NCI-H146 treated with DMSO at 0.1 percent for 48 hours (cell line): ENCODE measurements at regions not wholly inside any gene's neighbourhood (a gene's known extent, or its start where the extent isn't known, plus 50 kb on each side); places are given as distances from the start of the nearest gene placed in this dataset.
"Not testable (repeated sequence)": the region's sequence is repeated elsewhere in the genome, so short reads cannot be mapped to it uniquely, and the experiment has no call there.

Source experiments
- DNase-seq: peaks from one replicate; lab custom pipeline; 2025; ENCODE audit not compliant: unreplicated experiment; lab: John Stamatoyannopoulos, UW

- no peak for DNase-seq
Measured at GRCh38 chr11:130979386-130979972, 63.2 kb upstream of the SNX19 start.

- DNase-seq, result no peak
Measured at GRCh38 chr11:130980071-130980862, 64.0 kb upstream of the SNX19 start.

DNA sequence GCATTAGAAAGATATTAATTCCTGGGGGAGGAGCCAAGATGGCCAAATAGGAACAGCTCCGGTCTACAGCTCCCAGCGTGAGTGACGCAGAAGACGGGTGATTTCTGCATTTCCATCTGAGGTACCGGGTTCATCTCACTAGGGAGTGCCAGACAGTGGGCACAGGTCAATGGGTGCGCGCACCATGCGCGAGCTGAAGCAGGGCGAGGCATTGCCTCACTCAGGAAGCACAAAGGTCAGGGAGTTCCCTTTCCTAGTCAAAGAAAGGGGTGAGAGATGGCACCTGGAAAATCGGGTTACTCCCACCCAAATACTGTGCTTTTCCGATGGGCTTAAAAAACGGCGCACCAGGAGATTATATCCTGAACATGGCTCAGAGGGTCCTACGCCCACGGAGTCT, 68.0 kb upstream of the SNX19 start:
- not testable (repeated sequence) for DNase-seq

- DNase-seq, result no peak
Measured at GRCh38 chr11:130992788-130993187, 76.5 kb upstream of the SNX19 start.

DNA sequence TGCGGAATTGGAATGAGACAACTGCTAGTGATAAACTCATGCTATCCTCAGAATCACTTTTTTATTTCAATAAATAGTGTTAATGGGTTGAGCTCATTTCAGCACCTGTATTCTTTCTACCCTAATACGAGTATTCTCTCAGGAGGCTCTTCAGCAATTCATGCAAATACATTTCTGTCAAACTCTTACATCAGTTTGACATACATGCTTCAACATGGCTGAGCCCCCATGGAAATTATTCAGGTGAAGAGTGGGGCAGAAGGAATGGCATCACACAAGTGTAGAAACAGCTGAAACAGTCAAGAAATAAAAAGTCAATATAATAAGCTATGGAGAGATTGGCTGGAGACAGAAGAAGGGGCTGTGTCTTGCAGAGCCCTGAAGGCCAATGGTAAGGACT, 77.8 kb upstream of the SNX19 start:
- DNase-seq, result no peak

GRCh38 chr11:130995266-130995665, 79.0 kb upstream of the SNX19 start:
- no peak for DNase-seq

GRCh38 chr11:130997278-130997677, 81.0 kb upstream of the SNX19 start:
- DNase-seq, result no peak

- DNase-seq, result no peak
Measured at GRCh38 chr11:130999086-130999485, 82.8 kb upstream of the SNX19 start.

DNA sequence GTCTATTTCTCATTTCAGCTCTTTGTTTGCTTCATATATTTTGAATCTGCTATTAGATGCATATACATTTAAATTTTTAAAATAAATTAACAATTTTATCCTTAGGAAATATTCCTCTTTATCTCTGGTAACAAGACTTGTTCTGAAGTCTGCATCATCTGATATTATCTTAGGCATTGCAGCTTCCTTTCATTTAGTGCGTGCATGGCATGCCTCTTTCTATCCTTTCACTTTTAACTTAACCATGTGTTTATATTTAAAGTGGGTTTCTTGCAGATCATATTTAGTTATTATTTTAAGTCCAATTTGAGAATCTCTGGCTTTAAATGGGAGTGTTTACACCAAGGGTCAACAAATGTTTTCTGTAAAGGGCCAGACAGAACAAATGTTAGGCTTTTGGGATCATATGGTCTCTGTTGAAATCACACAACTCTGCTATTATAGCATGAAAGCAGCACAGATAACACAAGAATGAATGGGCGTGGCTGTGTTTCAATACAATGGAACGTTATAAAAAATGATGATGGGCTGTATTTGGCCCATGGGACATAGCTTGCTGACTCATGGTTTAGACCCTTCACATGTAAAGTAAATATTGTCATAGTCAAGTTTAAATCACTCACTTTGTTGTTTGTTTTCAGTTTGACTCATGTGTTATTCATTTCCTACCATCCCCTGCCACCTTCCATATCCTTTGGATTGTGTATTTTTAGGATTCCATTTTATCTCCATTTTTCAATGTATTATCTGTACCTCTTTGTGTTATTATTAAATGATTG, 83.9 kb upstream of the SNX19 start:
- DNase-seq, result no peak

DNA sequence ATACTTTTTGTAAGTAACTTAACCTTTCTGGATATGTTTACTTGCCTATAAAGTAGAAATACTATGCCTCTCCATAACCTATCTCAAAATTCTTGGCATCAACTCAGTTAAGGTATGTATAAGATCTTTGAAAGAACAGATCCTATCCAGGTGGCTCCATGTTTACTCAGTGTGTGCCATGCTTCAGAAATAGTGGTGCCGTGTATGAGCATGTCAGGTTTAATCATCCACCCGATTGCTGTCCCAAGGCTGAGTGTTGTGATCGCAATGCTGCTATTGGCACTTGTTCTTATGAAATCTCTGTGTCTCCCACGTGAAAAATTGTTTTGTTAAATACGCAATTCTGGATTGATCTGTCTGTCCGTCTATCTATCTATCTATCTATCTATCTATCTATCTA, 85.9 kb upstream of the SNX19 start:
- no peak for DNase-seq

DNA sequence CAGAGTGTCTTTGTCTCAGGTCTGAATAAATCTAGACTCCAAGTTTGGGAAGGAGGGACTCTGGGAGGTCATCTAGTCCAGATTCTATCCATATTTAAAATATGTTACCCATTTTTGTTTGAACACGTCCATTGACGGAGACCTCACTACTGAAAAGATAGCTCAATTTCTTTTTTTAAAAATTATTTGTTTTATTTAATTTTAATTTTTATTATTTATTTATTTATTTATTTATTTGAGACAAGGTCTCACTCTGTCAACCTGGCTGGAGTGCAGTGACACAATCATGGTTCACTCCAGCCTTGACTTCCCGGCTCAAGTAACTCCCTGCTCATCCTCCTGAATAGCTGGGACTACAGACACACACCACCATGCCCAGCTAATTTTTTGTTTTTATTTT, 89.5 kb upstream of the SNX19 start:
- DNase-seq, result no peak

- DNase-seq, result no peak
Measured at GRCh38 chr11:131025020-131025419, 108.7 kb upstream of the SNX19 start.

GRCh38 chr11:131025421-131026125, 109.3 kb upstream of the SNX19 start:
- no peak for DNase-seq

- DNase-seq, result no peak
Measured at GRCh38 chr11:131027491-131027890, 111.2 kb upstream of the SNX19 start.

GRCh38 chr11:131033151-131033651, 116.9 kb upstream of the SNX19 start:
- no peak for DNase-seq

- no peak for DNase-seq
Measured at GRCh38 chr11:131036514-131036913, 120.2 kb upstream of the SNX19 start.

GRCh38 chr11:131037873-131038272, 121.6 kb upstream of the SNX19 start:
- DNase-seq, result no peak

GRCh38 chr11:131038597-131038996, 122.3 kb upstream of the SNX19 start:
- DNase-seq, result no peak

- no peak for DNase-seq
Measured at GRCh38 chr11:131041331-131042040, 125.2 kb upstream of the SNX19 start.

GRCh38 chr11:131042041-131042390, 125.7 kb upstream of the SNX19 start:
- DNase-seq, result no peak

DNA sequence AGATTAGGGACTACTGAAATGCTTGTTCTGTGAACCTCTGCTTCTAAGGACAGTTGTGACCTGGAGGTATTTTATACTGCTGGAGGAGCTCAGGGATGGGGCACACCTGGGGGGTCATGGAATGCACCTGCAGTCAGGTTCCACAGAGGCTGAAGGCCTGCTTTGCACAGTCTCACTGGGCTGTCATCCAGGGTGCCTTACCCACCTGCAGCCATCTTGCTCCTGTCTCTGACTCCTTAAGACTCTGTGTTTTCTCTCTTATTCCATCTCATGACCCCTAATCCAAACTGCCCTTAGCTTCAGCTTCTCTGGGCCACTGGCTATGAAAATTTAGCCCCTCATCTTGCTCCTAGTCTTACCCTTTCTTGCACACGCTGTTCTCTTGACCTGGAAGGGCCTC, 127.0 kb upstream of the SNX19 start:
- DNase-seq, result no peak
